Thyroid gland (tissue), 4 donors: ENCODE measurements at regions not wholly inside any gene's neighbourhood (a gene's known extent, or its start where the extent isn't known, plus 50 kb on each side); places are given as distances from the start of the nearest gene placed in this dataset.

Source experiments
- CTCF ChIP-seq, 6 experiments: fragments of 200-600 bp in 3 of 6; fragments of 450-650 bp in 3 of 6; sonication (generic) in 3 of 6; IDR thresholded peaks; one replicate each; pipeline ENCODE4 v1.5.1; 2016 to 2019; ENCODE audit warnings: antibody characterized with exemption in 6 of 6, mild to moderate bottlenecking in 2 of 6, inconsistent platforms in 1 of 6, moderate library complexity in 1 of 6
- POLR2A ChIP-seq, 2 donors: fragments of 450-650 bp; IDR thresholded peaks; one replicate each; pipeline ENCODE4 v1.6.1; 2017; ENCODE audit warnings: antibody characterized with exemption in 2 of 2, mild to moderate bottlenecking in 2 of 2, moderate library complexity in 1 of 2

- TF ChIP-seq CTCF (IDR thresholded peaks at IDR 0.05) (no peak), POLR2A (IDR thresholded peaks at IDR 0.05) (no peak)
These were observed 58.6 kb upstream of the JCAD start for GRCh38 chr10:30117812-30118501.
